ENCODE measurements at regions not wholly inside any gene's neighbourhood (a gene's known extent, or its start where the extent isn't known, plus 50 kb on each side); places are given as distances from the start of the nearest gene placed in this dataset.

GRCh38 chr21:36567216-36567885, 87.4 kb upstream of the CLDN14 start:
- Histone ChIP-seq H3K4me3 (no peak overlapping the region), H3K27me3 (peaks cover 13% of the 10 kb centered on the region), H3K9me3 (replicated peaks in 1 of 3) (no peaks in the 10 kb centered on the region), H3K36me3 (replicated peaks in 1 of 2) (no peaks in the 10 kb centered on the region), H3K4me1 (replicated peaks in 1 of 2) (no peaks in the 10 kb centered on the region), H3K27ac (no peak overlapping the region)
- WGBS, 4 donors: 28 to 44% (median 35%) methylated on average over 5 of the region's 5 CpGs
- intact Hi-C loops (cut with DNase I): no loop called here
- no peak for TF ChIP-seq POLR2A (IDR thresholded peaks at IDR 0.05)
- TF ChIP-seq CTCF (IDR thresholded peaks at IDR 0.05): no peak
- no peak for DNase-seq

- Histone ChIP-seq H3K4me3 (no peak overlapping the region), H3K9me3 (replicated peaks in 1 of 3) (no peaks in the 10 kb centered on the region), H3K27me3 (peaks cover 13% of the 10 kb centered on the region), H3K4me1 (replicated peaks in 1 of 2) (no peaks in the 10 kb centered on the region), H3K36me3 (replicated peaks in 1 of 2) (no peaks in the 10 kb centered on the region), H3K27ac (no peak overlapping the region)
- no peak for DNase-seq
- intact Hi-C loops (cut with DNase I): no loop called here
- TF ChIP-seq POLR2A (IDR thresholded peaks at IDR 0.05) (no peak), CTCF (IDR thresholded peaks at IDR 0.05) (no peak)
- WGBS, 4 donors: 69 to 75% (median 73%) methylated on average over 6 of the region's 6 CpGs
Observed at GRCh38 chr21:36569511-36569910, 89.6 kb upstream of the CLDN14 start.

- intact Hi-C loops (cut with DNase I): no loop called here
Observed at GRCh38 chr21:36571556-36571955, 91.6 kb upstream of the CLDN14 start.

GRCh38 chr21:36572039-36572438, 92.1 kb upstream of the CLDN14 start:
- Histone ChIP-seq H3K27me3 (peaks cover 13% of the 10 kb centered on the region), H3K4me3 (no peak overlapping the region), H3K4me1 (replicated peaks in 1 of 2) (no peaks in the 10 kb centered on the region), H3K9me3 (replicated peaks in 1 of 3) (no peaks in the 10 kb centered on the region), H3K36me3 (replicated peaks in 1 of 2) (no peaks in the 10 kb centered on the region), H3K27ac (no peak overlapping the region)
- DNase-seq: no peak
- TF ChIP-seq CTCF (IDR thresholded peaks at IDR 0.05): no peak
- no peak for TF ChIP-seq POLR2A (IDR thresholded peaks at IDR 0.05)
- intact Hi-C loops (cut with DNase I): no loop called here
- 68 to 73% (median 68%) methylated on average over 5 to 7 of the region's 7 CpGs for WGBS, 4 donors

More at GRCh38 chr21:36571556-36571955, 91.6 kb upstream of the CLDN14 start:
- H3K9me3 ChIP-seq (replicated peaks in 1 of 3): no peaks in the 10 kb centered on the region
- H3K27ac ChIP-seq: no peak overlapping the region
- H3K27me3 ChIP-seq: peaks cover 13% of the 10 kb centered on the region
- no peak for DNase-seq
- 46 to 58% (median 52%) methylated on average over 10 of the region's 10 CpGs for WGBS, 4 donors
- no peak overlapping the region for H3K4me3 ChIP-seq
- H3K4me1 ChIP-seq (replicated peaks in 1 of 2): no peaks in the 10 kb centered on the region
- no peaks in the 10 kb centered on the region for H3K36me3 ChIP-seq (replicated peaks in 1 of 2)
- no peak for TF ChIP-seq CTCF (IDR thresholded peaks at IDR 0.05)
- no peak for TF ChIP-seq POLR2A (IDR thresholded peaks at IDR 0.05)
